ENCODE measurements at regions not wholly inside any gene's neighbourhood (a gene's known extent, or its start where the extent isn't known, plus 50 kb on each side); places are given as distances from the start of the nearest gene placed in this dataset.

- H3K9ac ChIP-seq (ENCODE audit: low read length): no peak overlapping the region
- no peaks in the 10 kb centered on the region for H3K36me3 ChIP-seq (replicated peaks in 1 of 2; ENCODE audit: control extremely low read depth in 1 of 2, control insufficient read depth in 1 of 2, extremely low read depth in 1 of 2, insufficient read depth in 2 of 2, low read length in 1 of 2)
- TF ChIP-seq, protein P1, sequence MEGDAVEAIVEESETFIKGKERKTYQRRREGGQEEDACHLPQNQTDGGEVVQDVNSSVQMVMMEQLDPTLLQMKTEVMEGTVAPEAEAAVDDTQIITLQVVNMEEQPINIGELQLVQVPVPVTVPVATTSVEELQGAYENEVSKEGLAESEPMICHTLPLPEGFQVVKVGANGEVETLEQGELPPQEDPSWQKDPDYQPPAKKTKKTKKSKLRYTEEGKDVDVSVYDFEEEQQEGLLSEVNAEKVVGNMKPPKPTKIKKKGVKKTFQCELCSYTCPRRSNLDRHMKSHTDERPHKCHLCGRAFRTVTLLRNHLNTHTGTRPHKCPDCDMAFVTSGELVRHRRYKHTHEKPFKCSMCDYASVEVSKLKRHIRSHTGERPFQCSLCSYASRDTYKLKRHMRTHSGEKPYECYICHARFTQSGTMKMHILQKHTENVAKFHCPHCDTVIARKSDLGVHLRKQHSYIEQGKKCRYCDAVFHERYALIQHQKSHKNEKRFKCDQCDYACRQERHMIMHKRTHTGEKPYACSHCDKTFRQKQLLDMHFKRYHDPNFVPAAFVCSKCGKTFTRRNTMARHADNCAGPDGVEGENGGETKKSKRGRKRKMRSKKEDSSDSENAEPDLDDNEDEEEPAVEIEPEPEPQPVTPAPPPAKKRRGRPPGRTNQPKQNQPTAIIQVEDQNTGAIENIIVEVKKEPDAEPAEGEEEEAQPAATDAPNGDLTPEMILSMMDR (IDR thresholded peaks at IDR 0.05): no peak
- no peak for TF ChIP-seq EZH2 (IDR thresholded peaks at IDR 0.05; ENCODE audit: borderline replicate concordance, insufficient read depth, low read depth, low read length, poor library complexity, severe bottlenecking)
- no peak overlapping the region for H3K27ac ChIP-seq (ENCODE audit: low read length in 2 of 2)
- no peaks in the 10 kb centered on the region for H3K4me1 ChIP-seq (ENCODE audit: control insufficient read depth in 2 of 2, insufficient read depth in 2 of 2, low read length in 2 of 2)
- Mint-ChIP-seq H3K4me3 (no peak overlapping the region), H3K4me1 (no peaks in the 10 kb centered on the region), H3K27me3 (no peaks in the 10 kb centered on the region), H3K27ac (no peak overlapping the region), H3K9me3 (ENCODE audit: insufficient read depth) (no peaks in the 10 kb centered on the region)
- H4K20me1 ChIP-seq (ENCODE audit: control insufficient read depth, insufficient read depth, low read length, poor library complexity, severe bottlenecking): no peaks in the 10 kb centered on the region
- ATAC-seq (ENCODE audit: low read depth) (no peak), DNase-seq (no peak)
- no peak overlapping the region for H3K4me2 ChIP-seq (replicated peaks; ENCODE audit: low read depth, low read length, poor library complexity, severe bottlenecking)
- no peak overlapping the region for H2AFZ ChIP-seq (ENCODE audit: insufficient read depth, low read depth, low read length, poor library complexity, severe bottlenecking)
- POLR2A ChIA-PET: no interaction called here
- intact Hi-C loops (cut with micrococcal nuclease): no loop called here
- CTCF ChIA-PET: no interaction called here
- H3K27me3 ChIP-seq (replicated peaks in 1 of 4; ENCODE audit: control extremely low read depth in 1 of 4, control insufficient read depth in 3 of 4, insufficient read depth in 4 of 4, low read length in 3 of 4): no peaks in the 10 kb centered on the region
- no peaks in the 10 kb centered on the region for H3K79me2 ChIP-seq (ENCODE audit: control insufficient read depth, insufficient read depth, low read length)
- H3K9me3 ChIP-seq (ENCODE audit: control extremely low read depth in 1 of 3, control insufficient read depth in 2 of 3, insufficient read depth in 1 of 3, low read length in 2 of 3): no peaks in the 10 kb centered on the region
- H3K4me3 ChIP-seq (ENCODE audit: control extremely low read depth in 1 of 5, extremely low read depth in 1 of 5, insufficient read depth in 1 of 5, low read depth in 2 of 5, low read length in 4 of 5): no peak overlapping the region
Observed at GRCh38 chr10:108771106-108771505, 1152.2 kb downstream of the XPNPEP1 start.

DNA sequence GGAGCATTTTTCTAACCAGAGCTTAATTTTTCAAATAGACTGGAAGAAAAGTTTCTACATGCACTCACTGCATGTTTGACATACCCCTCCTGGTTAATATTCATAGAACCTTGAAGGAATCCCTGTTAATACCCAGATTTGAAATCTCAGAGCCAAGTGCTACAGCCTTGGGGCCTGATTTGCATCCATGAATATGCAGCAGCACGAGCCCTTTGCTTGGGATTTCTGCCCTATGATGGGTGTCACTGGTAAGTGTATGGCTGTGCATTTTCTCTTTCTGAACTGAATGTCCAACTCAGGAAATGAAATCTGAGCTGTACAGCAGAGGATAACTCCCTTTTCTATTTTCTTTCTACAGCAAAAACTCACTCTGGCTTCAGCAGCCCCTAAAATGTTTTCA, 1157.5 kb downstream of the XPNPEP1 start:
- Histone ChIP-seq H3K36me3 (replicated peaks in 1 of 2; ENCODE audit: control extremely low read depth in 1 of 2, control insufficient read depth in 1 of 2, extremely low read depth in 1 of 2, insufficient read depth in 2 of 2, low read length in 1 of 2) (no peaks in the 10 kb centered on the region), H3K9ac (ENCODE audit: low read length) (no peak overlapping the region), H3K4me3 (ENCODE audit: control extremely low read depth in 1 of 5, extremely low read depth in 1 of 5, insufficient read depth in 1 of 5, low read depth in 2 of 5, low read length in 4 of 5) (no peak overlapping the region), H3K79me2 (ENCODE audit: control insufficient read depth, insufficient read depth, low read length) (no peaks in the 10 kb centered on the region), H3K9me3 (ENCODE audit: control extremely low read depth in 1 of 3, control insufficient read depth in 2 of 3, insufficient read depth in 1 of 3, low read length in 2 of 3) (no peaks in the 10 kb centered on the region), H2AFZ (ENCODE audit: insufficient read depth, low read depth, low read length, poor library complexity, severe bottlenecking) (no peak overlapping the region), H3K4me1 (ENCODE audit: control insufficient read depth in 2 of 2, insufficient read depth in 2 of 2, low read length in 2 of 2) (no peaks in the 10 kb centered on the region), H4K20me1 (ENCODE audit: control insufficient read depth, insufficient read depth, low read length, poor library complexity, severe bottlenecking) (no peaks in the 10 kb centered on the region), H3K27me3 (replicated peaks in 1 of 4; ENCODE audit: control extremely low read depth in 1 of 4, control insufficient read depth in 3 of 4, insufficient read depth in 4 of 4, low read length in 3 of 4) (no peaks in the 10 kb centered on the region), H3K27ac (ENCODE audit: low read length in 2 of 2) (no peak overlapping the region), H3K4me2 (replicated peaks; ENCODE audit: low read depth, low read length, poor library complexity, severe bottlenecking) (no peak overlapping the region)
- Mint-ChIP-seq H3K9me3 (ENCODE audit: insufficient read depth) (no peaks in the 10 kb centered on the region), H3K4me3 (no peak overlapping the region), H3K4me1 (no peaks in the 10 kb centered on the region), H3K27me3 (no peaks in the 10 kb centered on the region), H3K27ac (no peak overlapping the region)
- WGBS (ENCODE audit: insufficient coverage): no CpG with 5 or more reads among the region's 1 CpG
- ATAC-seq (ENCODE audit: low read depth) (no peak), DNase-seq (no peak)
- POLR2A ChIA-PET: no interaction called here
- intact Hi-C loops (cut with micrococcal nuclease): no loop called here
- TF ChIP-seq, protein P1 (IDR thresholded peaks at IDR 0.05): no peak
- TF ChIP-seq EZH2 (IDR thresholded peaks at IDR 0.05; ENCODE audit: borderline replicate concordance, insufficient read depth, low read depth, low read length, poor library complexity, severe bottlenecking): no peak
- CTCF ChIA-PET: no interaction called here

Data from B cell (primary cell).